ENCODE measurements at regions not wholly inside any gene's neighbourhood (a gene's known extent, or its start where the extent isn't known, plus 50 kb on each side); places are given as distances from the start of the nearest gene placed in this dataset.
"Not testable (repeated sequence)": the region's sequence is repeated elsewhere in the genome, so short reads cannot be mapped to it uniquely, and the experiment has no call there.

- no peak for DNase-seq
Observed at GRCh38 chr6:140205795-140206593, 831.5 kb upstream of the CITED2 start.

GRCh38 chr6:140204154-140204553 is 829.7 kb upstream of the CITED2 start:
- DNase-seq, result no peak

- no peak for DNase-seq
Observed at GRCh38 chr6:140203661-140204147, 829.3 kb upstream of the CITED2 start.

GRCh38 chr6:140202964-140203515 is 828.6 kb upstream of the CITED2 start:
- no peak for DNase-seq

GRCh38 chr6:140201787-140202458 is 827.5 kb upstream of the CITED2 start:
- no peak for DNase-seq

GRCh38 chr6:140193269-140193668 is 818.8 kb upstream of the CITED2 start:
- DNase-seq, result no peak

GRCh38 chr6:140192018-140192417 is 817.6 kb upstream of the CITED2 start:
- DNase-seq, result no peak

GRCh38 chr6:140189263-140189662 is 814.8 kb upstream of the CITED2 start:
- DNase-seq, result not testable (repeated sequence)

- no peak for DNase-seq
Observed at GRCh38 chr6:140185991-140186390, 811.5 kb upstream of the CITED2 start.

GRCh38 chr6:140183881-140184280 is 809.4 kb upstream of the CITED2 start:
- DNase-seq, result no peak

- no peak for DNase-seq
Observed at GRCh38 chr6:140182821-140183220, 808.4 kb upstream of the CITED2 start.

- DNase-seq, result no peak
Observed at GRCh38 chr6:140181876-140182275, 807.4 kb upstream of the CITED2 start.

- DNase-seq, result no peak
Observed at GRCh38 chr6:140180306-140180705, 805.9 kb upstream of the CITED2 start.

GRCh38 chr6:140178935-140179334 is 804.5 kb upstream of the CITED2 start:
- no peak for DNase-seq

- no peak for DNase-seq
Observed at GRCh38 chr6:140178520-140178919, 804.1 kb upstream of the CITED2 start.

GRCh38 chr6:140176306-140176705 is 801.9 kb upstream of the CITED2 start:
- DNase-seq, result no peak

- DNase-seq, result no peak
Observed at GRCh38 chr6:140175486-140175885, 801.0 kb upstream of the CITED2 start.

GRCh38 chr6:140174524-140174923 is 800.1 kb upstream of the CITED2 start:
- no peak for DNase-seq

- no peak for DNase-seq
Observed at GRCh38 chr6:140168365-140168764, 793.9 kb upstream of the CITED2 start.

- DNase-seq, result no peak
Observed at GRCh38 chr6:140160909-140161308, 786.5 kb upstream of the CITED2 start.

GRCh38 chr6:140160494-140160893 is 786.0 kb upstream of the CITED2 start:
- DNase-seq, result no peak

- no peak for DNase-seq
Observed at GRCh38 chr6:140156131-140156530, 781.7 kb upstream of the CITED2 start.

GRCh38 chr6:140155451-140156126 is 781.1 kb upstream of the CITED2 start:
- DNase-seq, result no peak
